Epithelial cell of prostate (primary cell): ENCODE measurements at regions not wholly inside any gene's neighbourhood (a gene's known extent, or its start where the extent isn't known, plus 50 kb on each side); places are given as distances from the start of the nearest gene placed in this dataset.

Experiments
- DNase-seq: peaks from one replicate; pipeline ENCODE4 v3.0.0-alpha.2; 2011; ENCODE audit warnings: low read depth, low spot score
- H3K27ac ChIP-seq: fragments of 450-650 bp; 2 replicates; pipeline ENCODE4 v1.5.1; 2017; ENCODE audit warnings: mild to moderate bottlenecking

- H3K27ac ChIP-seq, result no peak overlapping the region
Observed at GRCh38 chr5:72559866-72560766, 52.9 kb upstream of the ZNF366 start.

DNA sequence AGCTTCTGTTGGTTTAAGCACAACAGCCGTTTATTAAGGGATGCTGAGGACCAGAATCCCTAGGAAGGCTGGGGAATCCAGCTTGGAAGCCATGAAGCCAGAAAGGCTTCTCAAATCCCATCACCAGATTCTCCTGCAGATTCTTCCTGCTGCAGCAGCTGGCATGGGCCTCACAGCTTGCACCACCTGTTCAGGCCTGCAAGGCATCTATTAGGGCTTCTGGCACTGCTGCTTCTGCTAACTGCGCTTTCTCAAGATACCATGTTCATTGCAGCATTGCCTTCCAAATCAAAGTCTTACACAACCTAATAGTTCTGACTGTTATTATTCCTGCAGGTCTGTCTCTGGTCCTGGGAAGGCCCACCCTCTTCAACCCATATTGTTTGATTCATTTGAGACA, 51.2 kb upstream of the ZNF366 start:
- DNase-seq, result no peak
- H3K27ac ChIP-seq, result no peak overlapping the region

More at GRCh38 chr5:72559866-72560766, 52.9 kb upstream of the ZNF366 start:
- DNase-seq, result no peak

DNA sequence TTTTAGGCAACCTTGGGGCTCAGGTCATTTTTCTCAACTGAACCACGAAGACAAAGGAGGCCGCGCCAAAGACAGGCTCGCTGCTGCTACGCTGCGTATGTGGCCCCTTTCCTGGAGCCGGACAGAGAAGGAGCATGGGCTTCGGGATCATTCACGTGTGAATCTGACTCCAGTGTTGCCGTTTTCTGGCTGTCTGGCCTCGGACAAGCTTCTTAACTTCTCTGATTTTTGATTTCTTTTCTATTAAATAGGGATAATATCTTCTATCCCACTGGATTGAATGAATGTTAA, 50.8 kb upstream of the ZNF366 start:
- DNase-seq, result no peak
- no peak overlapping the region for H3K27ac ChIP-seq

GRCh38 chr5:72557167-72558045, 50.2 kb upstream of the ZNF366 start:
- no peak for DNase-seq
- no peak overlapping the region for H3K27ac ChIP-seq
